ENCODE measurements at regions not wholly inside any gene's neighbourhood (a gene's known extent, or its start where the extent isn't known, plus 50 kb on each side); places are given as distances from the start of the nearest gene placed in this dataset.
A peak's percentile ranks its signal among the peaks of the same experiment; 100 is the strongest.

DNA sequence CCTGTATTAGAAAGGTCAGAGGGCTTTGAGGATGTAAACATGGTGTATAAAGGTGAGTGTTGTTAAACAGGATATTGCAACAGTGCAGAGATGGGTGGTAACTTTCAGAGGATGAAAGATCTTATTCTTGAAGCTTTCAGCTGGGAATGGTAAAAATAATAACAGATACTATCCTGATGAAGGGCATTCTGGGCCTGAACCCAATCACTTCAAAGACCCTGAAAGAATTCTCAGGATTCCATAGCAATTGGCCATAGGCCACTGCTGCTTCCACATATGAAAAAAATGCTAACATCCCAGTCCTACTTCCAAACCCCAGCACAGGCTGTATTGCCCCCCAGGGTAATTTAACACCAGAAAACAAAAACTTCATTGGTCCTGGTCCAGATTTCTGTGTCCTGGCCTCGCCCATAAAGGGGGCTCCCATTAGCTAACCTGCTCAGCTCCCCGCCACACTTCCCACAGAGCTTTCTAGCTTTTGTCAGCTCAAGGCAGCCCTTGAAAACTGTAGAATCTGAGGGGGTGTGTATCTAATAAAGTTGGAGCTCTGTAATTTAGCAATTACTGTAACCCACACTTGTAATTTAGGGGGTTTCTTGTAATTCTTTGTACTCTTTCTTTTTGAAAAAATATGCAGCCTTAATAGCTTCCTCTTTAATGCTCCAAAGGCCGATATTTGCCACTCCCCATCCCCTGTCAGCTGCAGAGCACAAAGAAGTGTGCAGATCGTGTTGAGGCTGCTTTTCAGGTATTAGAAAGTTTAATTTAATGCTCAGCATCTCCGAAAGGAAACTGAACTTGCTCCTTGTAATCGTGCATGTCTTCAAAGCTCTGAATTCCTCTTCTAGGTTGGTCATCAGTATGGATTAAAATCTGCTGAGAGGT, 371.5 kb downstream of the SEC14L1 start:
- Histone ChIP-seq H3K36me3 (no peaks in the 10 kb centered on the region), H3K9me3 (peaks cover 0 to 17% (median 8%) of the 10 kb centered on the region in 4 donors), H3K27ac (no peak overlapping the region), H3K27me3 (no peaks in the 10 kb centered on the region), H3K4me1 (no peaks in the 10 kb centered on the region), H3K4me3 (no peak overlapping the region)
- no peak for DNase-seq
- TF ChIP-seq EP300 (IDR thresholded peaks at IDR 0.05) (no peak), POLR2A (IDR thresholded peaks at IDR 0.05) (no peak), CTCF (IDR thresholded peaks at IDR 0.05) (no peak), POLR2AphosphoS5 (IDR thresholded peaks at IDR 0.05) (no peak)
- intact Hi-C loops (cut with DNase I; ENCODE audit: low total_unique reads) = no loop called here
- WGBS, 5 donors = 73 to 82% (median 78%) methylated on average over 6 of the region's 6 CpGs

DNA sequence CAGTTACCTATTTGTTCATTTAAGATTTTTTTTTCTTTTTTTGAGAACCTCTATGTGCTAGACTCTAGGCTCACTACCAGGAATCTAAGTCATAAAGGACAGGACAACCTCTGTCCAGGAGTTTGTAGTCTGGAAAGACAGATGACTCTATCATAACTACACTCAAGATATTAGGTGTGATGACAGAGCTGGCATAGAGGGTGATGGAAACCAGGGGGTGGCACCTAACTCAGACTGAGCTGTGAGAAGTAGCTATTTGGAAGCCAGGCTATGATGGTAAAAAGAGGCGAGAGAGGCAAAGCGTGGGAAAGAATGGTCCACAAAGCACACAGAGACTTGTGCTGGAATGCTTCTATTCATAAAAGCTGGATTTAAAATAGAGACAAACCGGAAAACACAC, 372.3 kb downstream of the SEC14L1 start:
- Histone ChIP-seq H3K4me1 (no peaks in the 10 kb centered on the region), H3K27me3 (no peaks in the 10 kb centered on the region), H3K4me3 (no peak overlapping the region), H3K27ac (no peak overlapping the region), H3K36me3 (no peaks in the 10 kb centered on the region), H3K9me3 (peaks cover 0 to 17% (median 8%) of the 10 kb centered on the region in 4 donors)
- intact Hi-C loops (cut with DNase I; ENCODE audit: low total_unique reads) = no loop called here
- WGBS, 5 donors = 86 to 96% (median 96%) methylated on average over 3 of the region's 3 CpGs
- no peak for DNase-seq
- TF ChIP-seq POLR2AphosphoS5 (IDR thresholded peaks at IDR 0.05) = no peak
- no peak for TF ChIP-seq EP300 (IDR thresholded peaks at IDR 0.05)
- TF ChIP-seq POLR2A (IDR thresholded peaks at IDR 0.05) = no peak
- TF ChIP-seq CTCF (IDR thresholded peaks at IDR 0.05) = no peak

DNA sequence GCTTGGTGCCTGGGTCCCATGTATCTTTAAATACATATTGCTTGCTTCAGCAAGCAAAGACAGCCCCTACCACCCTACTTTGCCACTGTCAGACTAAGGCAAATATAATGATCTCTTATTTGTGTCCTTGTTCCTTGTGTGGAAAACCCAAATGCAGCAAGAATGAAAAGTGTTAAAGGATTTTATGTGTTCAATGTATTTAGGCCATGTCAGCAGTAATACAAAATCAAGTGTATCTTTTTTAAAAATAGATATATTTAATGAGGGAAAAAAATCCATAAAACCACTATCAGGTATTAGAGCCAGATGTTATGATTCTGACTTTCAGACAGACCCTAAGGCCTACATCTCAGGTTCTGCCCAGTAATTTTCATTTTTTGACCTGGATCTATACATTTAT, 374.5 kb downstream of the SEC14L1 start:
- TF ChIP-seq EP300 (IDR thresholded peaks at IDR 0.05) (no peak), POLR2AphosphoS5 (IDR thresholded peaks at IDR 0.05) (no peak), POLR2A (IDR thresholded peaks at IDR 0.05) (no peak), CTCF (IDR thresholded peaks at IDR 0.05) (no peak)
- intact Hi-C loops (cut with DNase I; ENCODE audit: low total_unique reads) = no loop called here
- H3K36me3 ChIP-seq = no peaks in the 10 kb centered on the region
- H3K27ac ChIP-seq = no peak overlapping the region
- H3K9me3 ChIP-seq = peaks cover 0 to 16% (median 8%) of the 10 kb centered on the region in 4 donors
- no peaks in the 10 kb centered on the region for H3K27me3 ChIP-seq
- H3K4me1 ChIP-seq = no peaks in the 10 kb centered on the region
- no peak overlapping the region for H3K4me3 ChIP-seq
- no peak for DNase-seq

GRCh38 chr17:77516902-77517301, 376.1 kb downstream of the SEC14L1 start:
- no peak for TF ChIP-seq EP300 (IDR thresholded peaks at IDR 0.05)
- TF ChIP-seq CTCF (IDR thresholded peaks at IDR 0.05) = no peak
- TF ChIP-seq POLR2AphosphoS5 (IDR thresholded peaks at IDR 0.05) = no peak
- TF ChIP-seq POLR2A (IDR thresholded peaks at IDR 0.05) = no peak
- intact Hi-C loops (cut with DNase I; ENCODE audit: low total_unique reads) = no loop called here
- Histone ChIP-seq H3K36me3 (no peaks in the 10 kb centered on the region), H3K27ac (no peak overlapping the region), H3K27me3 (no peaks in the 10 kb centered on the region), H3K4me3 (no peak overlapping the region), H3K9me3 (peaks cover 0 to 4% (median under 1%) of the 10 kb centered on the region in 4 donors), H3K4me1 (no peaks in the 10 kb centered on the region)
- WGBS, 5 donors = 73 to 85% (median 81%) methylated on average over 4 of the region's 4 CpGs
- DNase-seq = peak in 1 of 2 donors; percentile 21

Measured in stomach (tissue), 8 donors.